ENCODE measurements at regions not wholly inside any gene's neighbourhood (a gene's known extent, or its start where the extent isn't known, plus 50 kb on each side); places are given as distances from the start of the nearest gene placed in this dataset.

- Mint-ChIP-seq H3K27ac (no peak overlapping the region), H3K4me3 (no peak overlapping the region), H3K36me3 (ENCODE audit: low read depth) (no peaks in the 10 kb centered on the region), H3K4me1 (ENCODE audit: low read depth) (no peaks in the 10 kb centered on the region), H3K9me3 (ENCODE audit: insufficient read depth) (peaks cover 5% of the 10 kb centered on the region), H3K27me3 (ENCODE audit: low read depth) (no peaks in the 10 kb centered on the region)
- DNase-seq (no peak), ATAC-seq (no peak)
- ChIA-PET CTCF (no interaction called here), POLR2A (no interaction called here)
These were observed 116.5 kb downstream of the SPRY2 start for GRCh38 chr13:80224468-80224867.

DNA sequence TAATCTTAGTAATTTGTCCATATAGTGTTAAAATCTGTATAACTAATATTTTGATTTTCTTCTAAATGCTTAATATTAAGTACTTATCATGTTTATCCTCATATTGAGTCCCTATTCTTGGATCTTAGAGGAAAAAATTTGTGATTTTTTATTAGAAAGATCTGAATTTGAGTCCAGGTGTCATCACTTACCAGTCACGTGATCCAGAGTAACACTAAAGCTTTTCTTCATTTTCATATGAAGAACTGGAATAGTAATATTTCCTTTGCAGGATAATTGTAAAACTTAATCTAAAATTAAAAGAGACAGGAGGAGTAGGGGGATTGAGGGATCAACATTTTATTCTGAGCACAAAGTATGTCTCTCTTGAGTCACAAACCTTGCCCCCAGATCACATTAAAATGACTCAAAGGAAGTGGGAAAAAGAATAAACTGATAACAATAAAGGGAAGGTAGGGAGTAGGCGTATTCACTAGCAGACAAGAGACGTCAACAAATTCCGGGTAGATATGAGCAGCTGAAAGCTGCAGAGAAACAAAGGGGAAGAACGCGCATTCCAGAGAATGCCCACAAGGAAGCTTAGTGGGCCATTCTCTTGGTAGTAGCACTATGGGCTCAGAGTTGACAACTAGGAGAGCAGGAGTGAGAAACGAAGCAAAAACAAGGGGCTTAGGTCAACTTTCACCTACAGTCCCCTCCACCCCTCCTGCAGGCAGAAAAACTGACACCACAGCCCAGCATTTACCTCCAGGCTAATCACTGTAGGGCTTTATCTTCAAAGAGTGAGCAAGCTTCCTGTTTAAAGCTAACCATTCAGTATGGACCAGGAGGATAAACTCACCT is 123.1 kb downstream of the SPRY2 start:
- ChIA-PET CTCF (no interaction called here), POLR2A (no interaction called here)
- Mint-ChIP-seq H3K27ac (no peak overlapping the region), H3K27me3 (ENCODE audit: low read depth) (no peaks in the 10 kb centered on the region), H3K4me1 (ENCODE audit: low read depth) (no peaks in the 10 kb centered on the region), H3K4me3 (no peak overlapping the region), H3K36me3 (ENCODE audit: low read depth) (no peaks in the 10 kb centered on the region), H3K9me3 (ENCODE audit: insufficient read depth) (no peaks in the 10 kb centered on the region)
- no peak for DNase-seq
- ATAC-seq, result no peak

GRCh38 chr13:80215368-80215767 is 125.6 kb downstream of the SPRY2 start:
- H3K27me3 Mint-ChIP-seq (ENCODE audit: low read depth), result no peaks in the 10 kb centered on the region
- POLR2A ChIA-PET, result no interaction called here

GRCh38 chr13:80214521-80214991 is 126.4 kb downstream of the SPRY2 start:
- H3K27ac Mint-ChIP-seq, result no peak overlapping the region
- ATAC-seq (no peak), DNase-seq (no peak)
- ChIA-PET POLR2A (no interaction called here), CTCF (no interaction called here)
- H3K9me3 Mint-ChIP-seq (ENCODE audit: insufficient read depth), result no peaks in the 10 kb centered on the region
- no peaks in the 10 kb centered on the region for H3K4me1 Mint-ChIP-seq (ENCODE audit: low read depth)
- no peaks in the 10 kb centered on the region for H3K36me3 Mint-ChIP-seq (ENCODE audit: low read depth)
- no peak overlapping the region for H3K4me3 Mint-ChIP-seq
- H3K27me3 Mint-ChIP-seq (ENCODE audit: low read depth), result no peaks in the 10 kb centered on the region

More at GRCh38 chr13:80215368-80215767, 125.6 kb downstream of the SPRY2 start:
- no peak overlapping the region for H3K4me3 Mint-ChIP-seq
- CTCF ChIA-PET, result no interaction called here
- ATAC-seq (no peak), DNase-seq (no peak)
- no peaks in the 10 kb centered on the region for H3K4me1 Mint-ChIP-seq (ENCODE audit: low read depth)
- no peaks in the 10 kb centered on the region for H3K9me3 Mint-ChIP-seq (ENCODE audit: insufficient read depth)
- H3K36me3 Mint-ChIP-seq (ENCODE audit: low read depth), result no peaks in the 10 kb centered on the region
- H3K27ac Mint-ChIP-seq, result no peak overlapping the region

GRCh38 chr13:80214050-80214449 is 126.9 kb downstream of the SPRY2 start:
- POLR2A ChIA-PET, result no interaction called here
- no peak for DNase-seq
- H3K4me3 Mint-ChIP-seq, result no peak overlapping the region

DNA sequence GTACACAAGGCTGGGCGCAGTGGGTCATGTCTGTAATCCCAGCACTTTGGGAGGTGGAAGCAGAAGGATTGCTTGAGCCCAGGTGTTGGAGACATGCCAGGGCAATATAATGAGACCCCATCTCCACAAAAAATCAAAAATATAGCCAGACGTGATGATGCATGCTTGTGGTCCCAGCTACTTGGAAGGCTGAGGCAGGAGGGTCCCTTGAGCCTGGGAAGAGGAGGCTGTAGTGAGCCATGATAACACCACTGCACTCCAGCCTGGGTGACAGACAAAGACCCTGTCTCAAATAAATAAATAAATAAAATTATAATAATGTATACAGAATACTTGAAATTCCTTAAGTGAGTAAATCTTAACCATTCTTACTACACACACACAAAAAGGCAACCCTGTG is 127.7 kb downstream of the SPRY2 start:
- Mint-ChIP-seq H3K27ac (no peak overlapping the region), H3K27me3 (ENCODE audit: low read depth) (no peaks in the 10 kb centered on the region), H3K36me3 (ENCODE audit: low read depth) (no peaks in the 10 kb centered on the region), H3K9me3 (ENCODE audit: insufficient read depth) (no peaks in the 10 kb centered on the region), H3K4me3 (no peak overlapping the region), H3K4me1 (ENCODE audit: low read depth) (no peaks in the 10 kb centered on the region)
- ChIA-PET CTCF (no interaction called here), POLR2A (no interaction called here)
- ATAC-seq (no peak), DNase-seq (no peak)

More at GRCh38 chr13:80214050-80214449, 126.9 kb downstream of the SPRY2 start:
- no peaks in the 10 kb centered on the region for H3K4me1 Mint-ChIP-seq (ENCODE audit: low read depth)
- no peak overlapping the region for H3K27ac Mint-ChIP-seq
- no peaks in the 10 kb centered on the region for H3K9me3 Mint-ChIP-seq (ENCODE audit: insufficient read depth)
- ATAC-seq, result no peak
- no peaks in the 10 kb centered on the region for H3K36me3 Mint-ChIP-seq (ENCODE audit: low read depth)
- CTCF ChIA-PET, result no interaction called here
- H3K27me3 Mint-ChIP-seq (ENCODE audit: low read depth), result no peaks in the 10 kb centered on the region

DNA sequence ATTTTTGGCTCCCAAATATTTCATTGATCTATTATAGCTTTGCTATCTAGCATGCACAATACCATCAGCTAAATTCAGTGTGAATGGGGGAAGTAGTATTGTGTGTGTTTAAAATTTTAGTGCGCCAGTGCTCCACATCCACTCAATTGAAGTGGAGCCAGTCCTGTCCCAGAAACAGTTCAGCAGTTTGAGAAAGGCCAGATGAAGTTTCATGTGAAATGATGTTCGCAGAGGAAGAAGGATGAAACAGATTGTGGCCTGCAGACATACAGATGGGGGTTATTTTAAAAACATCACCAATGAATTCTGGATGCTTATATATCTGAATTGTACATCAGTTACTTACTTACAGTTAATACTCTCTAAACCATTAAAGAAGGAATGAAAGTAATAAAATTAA is 129.4 kb downstream of the SPRY2 start:
- H3K9me3 Mint-ChIP-seq (ENCODE audit: insufficient read depth), result no peaks in the 10 kb centered on the region
- no peaks in the 10 kb centered on the region for H3K27me3 Mint-ChIP-seq (ENCODE audit: low read depth)
- no peak for DNase-seq
- CTCF ChIA-PET, result no interaction called here
- no peak overlapping the region for H3K4me3 Mint-ChIP-seq
- H3K36me3 Mint-ChIP-seq (ENCODE audit: low read depth), result no peaks in the 10 kb centered on the region
- POLR2A ChIA-PET, result no interaction called here
- no peak overlapping the region for H3K27ac Mint-ChIP-seq
- H3K4me1 Mint-ChIP-seq (ENCODE audit: low read depth), result no peaks in the 10 kb centered on the region
- ATAC-seq, result no peak

GRCh38 chr13:80204642-80205041 is 136.3 kb downstream of the SPRY2 start:
- H3K4me1 Mint-ChIP-seq (ENCODE audit: low read depth), result no peaks in the 10 kb centered on the region
- no peak for ATAC-seq
- ChIA-PET POLR2A (no interaction called here), CTCF (no interaction called here)
- H3K9me3 Mint-ChIP-seq (ENCODE audit: insufficient read depth), result no peaks in the 10 kb centered on the region
- no peak overlapping the region for H3K27ac Mint-ChIP-seq
- no peaks in the 10 kb centered on the region for H3K36me3 Mint-ChIP-seq (ENCODE audit: low read depth)
- H3K4me3 Mint-ChIP-seq, result no peak overlapping the region
- H3K27me3 Mint-ChIP-seq (ENCODE audit: low read depth), result no peaks in the 10 kb centered on the region
- DNase-seq, result no peak

DNA sequence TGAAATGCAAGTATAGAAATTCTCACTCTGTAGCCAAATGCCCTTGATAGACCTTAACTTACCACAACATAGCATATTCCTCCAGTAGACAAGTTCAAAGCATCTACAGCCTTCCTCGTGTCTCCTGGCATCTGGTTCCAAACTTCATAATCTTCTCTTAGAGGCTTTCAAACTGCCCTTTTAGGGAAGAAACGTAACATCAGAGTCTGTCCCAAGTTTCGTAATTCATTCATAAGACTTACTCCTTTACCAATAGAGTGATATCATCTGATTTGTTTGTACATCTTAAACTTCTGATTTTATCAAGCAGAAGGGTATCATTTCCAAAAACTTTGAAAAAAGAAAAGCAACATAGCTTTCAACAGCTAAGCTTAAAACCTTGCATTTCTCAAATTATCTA is 137.4 kb downstream of the SPRY2 start:
- Mint-ChIP-seq H3K4me1 (ENCODE audit: low read depth) (no peaks in the 10 kb centered on the region), H3K9me3 (ENCODE audit: insufficient read depth) (no peaks in the 10 kb centered on the region), H3K27me3 (ENCODE audit: low read depth) (no peaks in the 10 kb centered on the region), H3K36me3 (ENCODE audit: low read depth) (no peaks in the 10 kb centered on the region), H3K27ac (no peak overlapping the region), H3K4me3 (no peak overlapping the region)
- ChIA-PET POLR2A (no interaction called here), CTCF (no interaction called here)
- DNase-seq (no peak), ATAC-seq (no peak)

DNA sequence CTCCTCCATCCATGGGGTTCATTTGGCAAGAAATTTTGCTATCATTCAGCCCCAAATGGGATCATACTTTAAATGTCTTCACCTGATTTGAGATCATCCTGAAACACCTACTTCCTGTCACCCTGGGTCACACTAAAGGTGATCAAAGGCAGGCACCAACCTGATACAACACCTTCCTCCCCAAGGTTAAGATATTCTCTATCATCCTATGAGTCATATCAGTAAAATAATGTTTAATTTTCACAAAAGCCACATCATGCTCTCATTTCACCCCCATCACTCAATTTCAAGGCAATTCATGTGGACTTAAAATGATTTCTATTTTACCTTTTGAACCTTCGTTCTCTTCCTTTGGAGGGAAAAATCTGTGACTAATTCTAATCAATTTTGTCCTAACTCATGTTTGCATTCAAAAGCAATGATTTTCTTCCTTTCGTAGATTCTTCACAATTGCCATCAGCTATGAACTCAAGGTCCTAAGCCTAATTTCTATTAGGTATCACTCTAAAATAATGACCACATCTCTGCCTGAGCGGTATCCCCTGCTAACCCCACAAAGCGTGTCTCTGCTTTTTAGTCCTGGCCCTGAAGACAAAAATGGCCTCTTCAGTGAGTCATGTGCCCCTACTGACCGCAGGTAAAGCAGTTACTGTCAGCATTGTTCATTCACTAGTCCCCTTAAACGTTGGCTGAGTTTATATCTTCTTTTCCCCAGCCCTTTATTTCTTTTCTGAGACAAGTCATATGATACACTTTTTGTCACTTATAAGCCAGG is 139.0 kb downstream of the SPRY2 start:
- Mint-ChIP-seq H3K9me3 (ENCODE audit: insufficient read depth) (no peaks in the 10 kb centered on the region), H3K27me3 (ENCODE audit: low read depth) (no peaks in the 10 kb centered on the region), H3K36me3 (ENCODE audit: low read depth) (no peaks in the 10 kb centered on the region), H3K27ac (no peak overlapping the region), H3K4me1 (ENCODE audit: low read depth) (no peaks in the 10 kb centered on the region), H3K4me3 (no peak overlapping the region)
- CTCF ChIA-PET, result no interaction called here
- DNase-seq (no peak), ATAC-seq (no peak)
- POLR2A ChIA-PET, result no interaction called here

DNA sequence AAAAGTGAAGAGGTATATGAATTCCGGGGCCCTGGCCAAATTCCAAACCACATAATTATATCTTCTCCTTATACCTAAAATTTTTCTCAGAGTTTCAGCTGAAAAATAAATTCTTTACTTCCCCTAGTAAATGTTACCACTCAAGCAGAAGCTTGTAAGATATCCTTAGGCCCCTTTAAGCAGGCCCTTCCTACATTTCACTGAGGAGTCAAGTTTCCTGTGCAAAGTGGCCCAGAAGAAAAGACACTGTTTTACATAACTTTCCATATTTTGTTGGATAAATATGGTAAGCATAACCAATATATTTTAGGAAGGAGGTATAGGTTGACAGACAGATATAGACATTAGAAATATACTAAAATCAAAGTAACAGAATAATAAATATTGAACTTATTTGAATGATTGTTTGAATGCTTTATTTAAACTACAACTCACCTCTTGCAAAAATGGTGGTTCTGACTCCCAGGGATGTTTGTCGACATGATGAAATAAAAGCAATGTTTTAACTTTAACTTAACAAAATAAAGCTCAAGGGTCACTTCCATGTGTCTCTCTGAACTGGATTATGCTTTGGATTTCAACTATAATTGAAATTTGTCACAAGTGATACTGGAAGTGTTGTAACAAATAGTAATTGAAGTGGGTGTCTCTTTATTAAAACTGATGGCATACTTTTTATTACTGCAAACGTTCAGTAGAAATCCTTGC is 141.2 kb downstream of the SPRY2 start:
- Mint-ChIP-seq H3K4me1 (ENCODE audit: low read depth) (no peaks in the 10 kb centered on the region), H3K27me3 (ENCODE audit: low read depth) (no peaks in the 10 kb centered on the region), H3K36me3 (ENCODE audit: low read depth) (no peaks in the 10 kb centered on the region), H3K4me3 (no peak overlapping the region), H3K9me3 (ENCODE audit: insufficient read depth) (no peaks in the 10 kb centered on the region), H3K27ac (no peak overlapping the region)
- CTCF ChIA-PET, result no interaction called here
- POLR2A ChIA-PET, result no interaction called here
- no peak for ATAC-seq
- DNase-seq, result no peak

- Mint-ChIP-seq H3K4me3 (no peak overlapping the region), H3K4me1 (ENCODE audit: low read depth) (no peaks in the 10 kb centered on the region), H3K27me3 (ENCODE audit: low read depth) (no peaks in the 10 kb centered on the region), H3K9me3 (ENCODE audit: insufficient read depth) (no peaks in the 10 kb centered on the region), H3K27ac (no peak overlapping the region), H3K36me3 (ENCODE audit: low read depth) (no peaks in the 10 kb centered on the region)
- no peak for ATAC-seq
- no peak for DNase-seq
- ChIA-PET POLR2A (no interaction called here), CTCF (no interaction called here)
These were observed 141.9 kb downstream of the SPRY2 start for GRCh38 chr13:80199067-80199466.

Measured in activated CD8-positive, alpha-beta T cell treated with anti-CD3 and anti-CD28 coated beads, Interleukin-2, amount 10 ng/mL, durations not matched to agents 7 days and 5 days (primary cell).